ENCODE measurements at regions not wholly inside any gene's neighbourhood (a gene's known extent, or its start where the extent isn't known, plus 50 kb on each side); places are given as distances from the start of the nearest gene placed in this dataset.
"Not testable (repeated sequence)": the region's sequence is repeated elsewhere in the genome, so short reads cannot be mapped to it uniquely, and the experiment has no call there.

DNA sequence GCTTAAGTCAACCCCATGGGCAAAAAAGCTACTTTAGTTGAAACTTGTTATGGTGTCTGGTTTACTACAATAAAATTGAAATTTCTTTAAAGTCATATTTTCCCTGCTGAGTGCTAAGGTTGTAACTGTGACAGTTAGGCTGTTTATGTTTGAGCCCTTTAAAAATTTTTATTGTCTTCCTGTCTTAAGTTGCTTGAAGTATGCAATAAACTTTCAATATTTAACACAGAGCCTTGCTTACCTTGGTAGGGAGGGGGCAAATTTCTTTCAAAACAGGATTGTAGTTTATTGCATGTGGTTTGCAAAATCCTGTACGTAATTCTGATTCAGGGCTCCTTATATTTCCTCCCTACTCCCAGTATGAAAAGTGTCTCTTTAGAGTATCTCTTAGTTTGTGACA is 465.5 kb upstream of the ACTBL2 start:
- DNase-seq (ENCODE audit: low read depth) = no peak

DNA sequence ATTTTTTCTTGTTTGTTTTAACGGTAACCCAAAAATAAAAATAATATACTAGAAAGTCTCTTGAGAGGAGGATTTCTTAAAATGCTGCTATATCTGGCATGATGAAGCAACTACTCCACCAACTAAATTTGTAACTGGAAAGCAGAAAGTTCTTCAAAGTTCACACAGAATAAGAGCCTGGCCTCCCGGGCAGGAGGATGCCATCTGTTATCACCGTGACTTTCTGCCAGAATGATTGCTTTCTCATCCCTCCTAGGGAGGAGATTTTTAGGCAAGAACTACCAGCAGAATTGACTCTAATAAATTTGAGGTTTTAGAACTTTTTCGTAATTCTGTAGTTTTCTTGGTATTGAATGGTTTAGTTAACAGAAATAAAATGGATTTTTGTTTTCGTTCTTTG is 464.6 kb upstream of the ACTBL2 start:
- peak; percentile 6 for DNase-seq (ENCODE audit: low read depth)

DNA sequence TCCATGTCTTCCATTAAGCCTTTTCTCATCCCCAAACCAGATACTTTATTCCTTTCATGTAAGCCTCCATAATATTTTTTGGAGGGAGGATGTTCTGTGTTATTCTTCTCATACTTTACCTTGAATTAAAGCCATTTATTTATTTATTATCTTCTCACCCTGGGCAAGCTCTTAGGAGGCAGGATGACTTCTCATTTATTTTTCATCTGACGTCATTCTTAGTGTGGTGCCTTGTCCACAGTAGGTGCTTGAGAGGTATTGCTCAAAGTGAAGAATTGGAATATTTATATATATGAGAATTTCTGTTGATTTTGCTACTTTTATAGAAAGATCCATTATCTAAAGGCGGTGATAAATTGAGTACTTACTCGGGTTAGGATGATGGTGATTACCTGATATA is 458.3 kb upstream of the ACTBL2 start:
- DNase-seq (ENCODE audit: low read depth) = no peak

DNA sequence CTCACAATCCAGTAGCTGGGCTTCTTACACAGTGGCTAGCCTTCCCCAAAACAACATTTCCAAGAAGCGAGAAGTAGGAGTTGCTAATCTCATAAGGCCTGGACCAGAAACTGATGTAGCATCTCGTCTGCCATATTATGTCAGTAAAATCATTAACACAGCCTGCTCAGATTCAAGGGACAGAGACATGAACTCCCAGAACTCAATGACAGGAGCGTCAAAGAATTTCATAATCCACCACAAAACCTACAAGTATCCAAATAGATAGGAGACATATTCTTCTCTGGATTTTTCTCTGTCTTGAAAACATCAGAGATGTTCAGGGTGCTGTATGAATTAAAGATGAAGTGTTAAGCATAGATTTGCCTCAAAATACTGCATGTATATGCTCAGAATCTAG is 457.6 kb upstream of the ACTBL2 start:
- DNase-seq (ENCODE audit: low read depth) = no peak

DNA sequence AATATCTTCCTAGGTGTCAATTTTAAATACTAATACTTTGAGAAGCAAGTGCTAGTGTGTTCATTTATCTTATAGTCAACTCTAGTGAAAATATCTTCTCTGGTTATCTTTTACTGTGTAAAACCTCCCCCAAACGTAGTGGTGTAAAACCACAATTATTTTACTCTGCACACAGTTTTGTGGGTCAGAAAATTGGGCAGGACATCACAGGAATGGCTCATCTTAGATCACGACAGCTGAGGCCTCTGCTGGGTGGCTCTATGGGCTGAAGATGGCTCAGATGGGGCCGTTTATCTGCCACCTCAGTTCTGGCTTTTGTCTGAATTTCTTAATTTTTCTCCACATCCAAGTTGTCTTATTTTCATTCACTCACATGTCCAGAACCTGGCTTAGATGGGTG is 457.2 kb upstream of the ACTBL2 start:
- DNase-seq (ENCODE audit: low read depth) = no peak

DNA sequence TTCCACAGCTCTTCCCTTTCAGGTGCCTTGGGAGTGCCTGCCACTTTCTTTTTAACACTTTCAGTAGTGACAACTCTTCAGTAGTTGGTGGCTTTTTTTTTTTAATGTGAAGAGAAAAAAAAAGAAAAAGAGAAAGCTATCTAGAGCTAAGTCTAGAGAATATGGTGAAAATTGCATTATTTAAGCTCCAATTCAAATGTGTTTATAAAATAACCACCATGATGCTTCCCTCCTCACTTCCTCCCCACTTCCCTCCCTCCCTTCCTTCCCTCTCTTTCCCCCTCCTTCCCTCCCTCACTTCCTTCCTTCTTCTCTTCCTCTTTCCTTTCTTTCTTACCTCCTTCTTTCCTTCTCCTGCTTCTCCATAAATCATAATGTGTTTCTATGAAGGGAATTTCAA is 456.7 kb upstream of the ACTBL2 start:
- DNase-seq (ENCODE audit: low read depth) = no peak

DNA sequence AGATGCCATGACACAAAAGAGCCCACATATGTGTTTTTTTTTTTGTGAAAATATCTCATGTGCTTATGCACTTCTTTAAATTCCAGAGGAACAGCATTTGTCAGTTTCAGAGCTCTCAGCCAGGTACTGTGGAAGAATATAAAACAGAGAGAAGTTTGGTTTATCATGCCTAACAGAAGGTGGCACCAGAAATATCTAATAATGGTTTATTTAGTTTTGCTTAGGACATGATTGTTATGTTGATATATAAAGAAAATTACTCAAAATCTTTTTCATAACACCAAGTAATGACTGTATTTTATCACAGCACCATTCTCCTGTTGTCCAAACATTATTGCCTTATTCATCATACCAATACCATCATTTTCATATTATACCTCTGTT is 455.6 kb upstream of the ACTBL2 start:
- no peak for DNase-seq (ENCODE audit: low read depth)

DNA sequence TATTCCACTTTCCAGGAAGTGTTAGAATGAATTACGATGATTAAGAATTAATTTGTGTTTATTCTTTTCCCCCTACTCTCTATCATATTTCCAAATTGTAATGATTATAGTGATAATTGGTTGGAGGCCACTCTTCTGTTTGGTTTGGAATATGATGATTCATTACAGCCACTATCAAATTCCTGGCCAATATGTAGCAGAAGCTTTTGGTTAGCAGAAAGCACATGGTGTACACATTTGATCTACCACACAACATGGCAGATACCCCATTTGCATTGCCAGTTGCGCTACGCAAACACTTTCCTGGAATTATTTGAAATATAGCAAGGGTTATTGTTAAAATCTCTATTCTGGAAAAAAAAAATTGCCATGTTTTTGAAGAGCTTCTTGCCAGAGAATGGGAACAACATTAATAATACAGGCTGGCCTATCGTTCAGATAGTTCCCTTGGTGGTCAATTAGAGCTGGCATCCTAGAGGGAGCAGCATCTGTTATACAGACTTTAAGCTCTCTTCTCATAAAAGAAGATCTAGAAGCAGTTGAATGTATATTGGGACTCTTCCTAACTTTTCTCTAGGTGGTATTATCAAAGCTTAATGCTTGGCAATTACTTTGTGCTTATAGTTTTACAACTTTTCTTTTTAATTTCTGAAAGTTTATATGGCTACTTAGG is 455.0 kb upstream of the ACTBL2 start:
- DNase-seq (ENCODE audit: low read depth) = peak; percentile 6

DNA sequence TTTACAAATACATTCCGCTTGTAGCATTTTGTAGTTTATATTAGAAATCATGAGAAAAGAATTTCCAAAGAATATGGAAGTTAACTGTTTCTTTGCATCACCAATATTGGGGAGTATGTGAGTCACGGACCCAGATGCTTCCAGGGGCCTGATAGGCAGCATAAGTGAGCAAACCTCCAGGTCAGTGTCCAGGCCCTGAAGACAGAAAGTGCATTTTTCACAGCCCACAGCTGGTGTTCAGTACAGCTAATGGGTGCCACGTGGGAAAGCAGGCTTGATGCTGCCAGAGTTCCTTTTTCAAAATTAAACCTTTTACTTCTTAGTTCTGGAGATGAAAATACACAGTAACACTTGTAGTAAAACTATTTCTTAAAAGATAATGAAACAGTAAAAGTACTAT is 454.4 kb upstream of the ACTBL2 start:
- DNase-seq (ENCODE audit: low read depth) = peak; percentile 24

DNA sequence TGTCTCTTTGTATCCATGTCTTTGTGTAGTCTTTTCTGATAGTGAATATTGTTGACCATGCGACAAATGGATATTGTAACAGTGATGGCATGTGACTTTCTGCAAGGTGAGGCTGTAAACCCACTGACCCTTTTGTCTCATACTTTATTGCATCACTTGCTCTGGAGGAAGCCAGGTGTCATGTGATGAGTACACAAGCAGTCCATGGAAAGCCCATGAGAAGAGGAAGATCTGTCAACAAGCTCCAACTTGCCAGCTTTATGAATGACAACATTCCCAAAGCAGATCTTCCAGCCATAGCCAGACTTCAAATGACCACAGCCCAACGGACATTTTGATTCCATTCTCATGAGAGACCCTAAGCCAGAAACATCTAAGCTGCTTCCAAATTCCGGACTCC is 450.1 kb upstream of the ACTBL2 start:
- DNase-seq (ENCODE audit: low read depth) = no peak

DNA sequence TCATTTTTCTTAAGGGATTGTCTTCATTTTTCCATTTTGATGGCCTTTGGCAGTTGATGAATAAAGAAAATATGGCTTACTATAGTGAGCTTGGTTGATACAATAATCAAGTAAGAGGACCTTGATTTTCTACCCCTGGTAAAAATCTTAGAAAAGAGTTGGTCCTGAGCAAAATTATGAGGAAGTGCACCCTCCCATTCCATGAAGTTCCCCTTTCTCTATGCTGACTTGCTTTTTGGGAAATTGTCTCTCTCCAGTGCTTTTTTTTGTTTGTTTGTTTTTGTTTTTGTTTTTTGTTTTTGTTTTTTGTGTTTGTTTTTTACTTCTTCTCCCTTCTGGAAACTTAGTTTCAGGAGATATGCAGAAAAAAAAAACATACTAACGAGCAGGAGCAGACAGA is 449.2 kb upstream of the ACTBL2 start:
- DNase-seq (ENCODE audit: low read depth) = no peak

DNA sequence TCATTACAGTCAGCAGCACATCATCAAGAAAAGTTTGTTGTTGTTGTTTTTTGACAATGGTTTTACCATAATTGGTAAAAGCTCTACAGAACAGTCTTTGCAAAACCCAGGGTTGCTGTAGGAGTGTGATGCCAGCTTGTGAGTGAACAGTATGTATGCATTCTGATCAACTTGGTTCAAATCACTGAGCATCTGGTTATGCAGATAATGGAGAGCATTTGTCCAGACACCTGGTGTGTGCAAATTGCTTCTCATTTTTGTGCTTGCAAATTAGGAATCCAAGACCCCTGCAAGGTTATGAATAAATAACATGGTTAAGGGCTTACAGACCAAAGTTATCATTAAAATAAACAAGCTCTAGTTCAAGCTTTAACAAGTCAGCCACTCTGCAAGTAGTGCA is 448.7 kb upstream of the ACTBL2 start:
- DNase-seq (ENCODE audit: low read depth) = no peak

DNA sequence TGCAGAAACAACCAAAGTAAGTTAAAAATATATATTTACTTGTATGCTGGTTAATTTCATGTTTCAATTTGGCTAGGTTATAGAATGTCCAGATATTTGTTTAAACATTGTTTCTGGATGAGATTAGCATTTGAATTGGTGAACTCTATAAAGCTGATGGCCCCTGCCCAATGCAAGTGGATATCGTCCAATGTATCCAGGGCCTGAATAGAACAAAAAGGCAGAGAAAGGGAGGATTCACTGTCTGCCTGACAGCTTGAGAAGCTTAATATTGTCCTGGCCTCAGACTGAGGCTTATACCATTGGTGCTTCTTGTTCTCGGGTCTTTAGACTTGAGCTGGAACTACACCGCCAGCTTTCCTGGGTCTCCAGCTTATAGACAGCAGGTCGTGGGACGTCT is 446.7 kb upstream of the ACTBL2 start:
- DNase-seq (ENCODE audit: low read depth) = no peak

DNA sequence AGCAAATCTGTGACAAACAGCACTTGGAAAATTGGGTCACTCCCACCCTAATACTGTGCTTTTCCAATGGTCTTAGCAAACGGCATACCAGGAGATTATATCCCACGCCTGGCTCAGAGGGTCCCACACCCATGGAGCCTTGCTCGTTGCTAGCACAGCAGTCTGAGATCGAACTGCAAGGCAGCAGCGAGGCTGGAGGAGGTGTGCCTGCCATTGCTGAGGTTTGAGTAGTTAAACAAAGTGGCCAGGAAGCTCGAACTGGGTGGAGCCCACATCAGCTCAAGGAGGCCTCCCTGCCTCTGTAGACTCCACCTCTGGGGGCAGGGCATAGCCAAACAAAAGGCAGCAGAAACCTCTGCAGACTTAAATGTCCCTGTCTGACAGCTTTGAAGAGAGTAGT is 440.5 kb upstream of the ACTBL2 start:
- not testable (repeated sequence) for DNase-seq (ENCODE audit: low read depth)

DNA sequence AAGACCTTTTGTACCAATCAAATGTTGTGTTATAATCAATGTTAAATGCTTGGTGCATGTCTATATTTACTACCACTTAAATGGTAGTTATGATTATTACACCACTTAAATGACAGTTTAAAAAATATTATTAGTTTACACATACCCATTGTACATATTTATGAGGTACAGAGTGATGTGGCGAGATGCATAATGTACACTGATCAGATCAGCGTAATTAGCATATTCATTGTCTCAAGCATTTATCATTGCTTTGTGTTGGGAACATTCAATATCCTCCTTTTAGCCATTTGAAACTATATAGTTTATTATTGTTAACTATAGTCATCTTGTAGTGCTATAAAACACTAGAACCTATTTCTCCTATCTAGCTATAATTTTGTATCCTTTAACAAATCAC is 434.4 kb upstream of the ACTBL2 start:
- no peak for DNase-seq (ENCODE audit: low read depth)

DNA sequence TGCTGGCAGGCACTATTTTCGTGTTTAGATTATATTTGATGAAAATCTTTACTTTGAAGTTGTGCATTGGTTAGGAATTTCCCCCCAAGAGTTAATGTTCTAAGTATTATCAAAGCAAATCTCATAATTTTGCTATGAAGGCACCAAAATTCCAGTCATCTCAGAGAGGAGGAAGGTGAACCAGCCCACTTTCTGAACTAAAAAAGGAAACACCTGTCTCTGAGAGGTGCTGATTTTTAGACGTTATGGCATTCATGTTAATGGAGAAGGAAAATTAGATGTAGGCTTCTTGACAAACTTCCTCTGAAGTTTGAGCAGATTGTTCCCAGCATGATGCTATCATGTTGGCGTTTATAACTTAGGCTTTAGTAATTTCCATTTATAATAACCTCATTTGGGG is 432.9 kb upstream of the ACTBL2 start:
- no peak for DNase-seq (ENCODE audit: low read depth)

DNA sequence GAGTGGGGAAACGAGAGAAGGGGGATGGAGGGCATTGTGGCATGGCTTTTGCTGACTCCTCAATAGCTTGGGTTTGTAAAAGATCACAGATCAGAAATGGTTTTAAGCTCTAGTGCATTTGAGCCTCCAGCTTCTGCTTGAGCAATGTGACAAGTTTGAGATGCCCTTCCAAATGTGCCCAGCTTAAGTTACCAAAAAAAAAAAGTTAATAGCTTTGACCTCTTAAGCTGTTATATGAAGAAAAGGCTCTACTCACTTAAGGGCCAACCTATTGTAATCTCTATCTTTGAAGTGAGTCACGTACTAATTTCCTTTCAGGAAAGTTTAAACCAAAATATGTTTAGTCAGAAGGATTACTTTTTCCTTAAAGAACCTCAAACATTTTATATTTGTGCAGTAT is 428.8 kb upstream of the ACTBL2 start:
- no peak for DNase-seq (ENCODE audit: low read depth)

DNA sequence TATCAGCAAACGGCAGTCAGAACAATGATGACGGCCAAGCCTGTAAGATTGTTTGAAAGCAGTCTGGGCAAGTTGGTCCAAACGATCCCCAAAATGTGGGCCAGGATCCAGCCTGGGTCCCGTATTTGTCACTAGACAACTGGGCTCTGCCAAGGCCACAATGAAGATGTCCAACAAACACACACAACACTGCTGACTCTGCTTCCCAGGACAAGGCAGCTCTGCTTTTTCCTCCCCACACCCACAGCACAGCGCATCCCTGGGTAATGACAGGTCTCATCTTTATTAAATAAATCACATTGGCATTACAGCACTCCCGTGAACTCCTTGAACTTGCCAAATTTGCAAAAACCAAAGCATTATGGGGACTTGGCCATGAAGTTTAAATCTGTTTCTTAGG is 424.1 kb upstream of the ACTBL2 start:
- no peak for DNase-seq (ENCODE audit: low read depth)

DNA sequence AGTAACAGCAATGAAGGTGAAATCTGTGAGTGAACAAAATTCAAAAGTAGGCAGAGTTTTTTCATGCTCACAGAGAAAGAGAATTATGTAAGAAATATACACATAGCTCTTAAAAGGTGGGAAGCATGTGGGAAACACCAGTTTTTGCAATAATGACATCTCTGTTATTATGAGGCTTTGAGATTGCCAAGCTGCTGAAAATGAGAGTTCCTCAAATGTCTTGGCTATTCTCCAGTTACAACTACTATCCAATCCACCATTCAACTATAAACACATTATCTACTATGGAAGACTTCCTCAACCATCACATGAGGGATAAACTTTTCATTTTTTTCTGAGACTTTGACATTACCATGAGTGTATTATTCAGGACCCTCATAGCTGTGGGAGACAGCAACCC is 420.8 kb upstream of the ACTBL2 start:
- no peak for DNase-seq (ENCODE audit: low read depth)

DNA sequence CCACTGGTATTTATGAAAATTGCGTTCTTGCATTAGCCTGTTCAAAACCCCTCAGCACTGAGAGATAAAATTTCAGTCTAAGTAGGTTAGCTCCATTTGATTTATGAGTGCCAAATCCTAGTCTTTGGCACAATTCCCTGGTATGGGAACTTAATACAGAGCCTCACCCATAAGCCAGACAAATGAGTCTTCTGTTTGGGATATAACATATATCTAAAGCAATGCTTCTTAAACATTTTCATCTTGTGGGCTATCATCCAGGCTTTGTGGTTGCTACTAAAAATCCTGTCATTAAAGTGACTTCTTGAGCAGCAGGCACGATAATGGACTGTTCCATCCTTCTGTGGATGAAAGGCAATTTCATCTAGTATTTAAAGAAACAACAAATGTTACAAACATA is 419.5 kb upstream of the ACTBL2 start:
- DNase-seq (ENCODE audit: low read depth) = no peak

DNA sequence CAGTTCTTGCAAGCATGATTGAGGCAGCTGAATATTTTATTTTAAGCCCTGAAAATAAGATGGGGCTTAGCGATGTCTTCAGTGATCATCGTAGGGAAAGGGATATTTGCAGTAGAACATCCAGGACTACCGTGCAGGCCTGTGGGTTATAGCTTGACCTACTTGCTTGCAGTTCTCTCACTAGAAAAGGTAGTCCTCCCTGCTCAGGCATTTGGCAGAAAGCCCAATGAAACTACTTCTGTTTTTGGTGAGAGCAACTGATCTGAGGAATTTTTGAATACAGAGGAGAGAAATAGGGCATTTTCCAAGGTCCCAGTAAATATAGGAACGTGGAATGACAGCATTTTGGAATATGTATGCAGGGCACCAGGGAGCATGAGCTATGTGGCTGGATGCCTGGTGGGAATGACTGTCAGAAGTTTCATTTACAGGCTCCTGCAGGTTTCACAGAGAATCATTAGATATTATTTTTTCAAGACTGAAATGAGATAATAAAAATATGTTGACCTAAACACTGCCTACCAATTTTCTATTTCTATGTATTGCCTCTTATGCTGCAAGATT is 417.9 kb upstream of the ACTBL2 start:
- no peak for DNase-seq (ENCODE audit: low read depth)

DNA sequence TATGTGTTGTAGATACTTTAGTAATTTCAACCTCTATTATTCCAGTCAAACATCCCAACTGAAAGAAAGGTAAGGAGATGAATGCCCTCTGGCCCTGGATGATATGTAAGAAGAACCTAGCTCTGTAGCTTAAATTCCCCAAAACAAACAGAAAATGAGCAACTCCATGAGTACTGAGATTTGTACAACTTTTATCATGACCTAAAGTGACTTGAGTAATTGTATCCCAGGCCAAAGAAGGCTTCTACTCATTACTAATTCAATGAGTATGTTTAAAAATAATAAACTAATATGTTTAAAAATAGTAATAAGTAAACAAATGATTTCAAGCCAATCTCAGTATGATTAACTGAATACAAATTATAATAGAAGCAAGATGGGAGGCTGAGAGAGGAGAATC is 414.0 kb upstream of the ACTBL2 start:
- DNase-seq (ENCODE audit: low read depth) = no peak

DNA sequence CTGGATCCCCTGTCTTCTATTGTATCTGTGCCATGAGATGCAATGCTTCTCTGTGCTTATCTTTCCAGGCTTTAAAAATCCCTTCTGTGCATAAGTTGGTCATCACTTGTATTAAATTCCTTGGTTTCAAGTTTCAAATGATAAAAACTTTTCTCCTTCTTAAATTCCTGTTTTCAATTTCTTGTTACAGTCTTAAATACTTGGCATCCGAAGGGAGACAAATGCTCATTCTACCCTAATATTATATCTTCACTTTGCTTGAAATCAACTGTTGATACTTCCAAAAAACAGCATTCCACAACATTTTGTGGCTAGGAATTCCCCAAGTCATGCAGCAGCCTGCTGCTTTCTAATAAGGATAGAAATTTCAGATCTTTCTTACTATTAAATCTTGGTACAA is 413.2 kb upstream of the ACTBL2 start:
- no peak for DNase-seq (ENCODE audit: low read depth)

DNA sequence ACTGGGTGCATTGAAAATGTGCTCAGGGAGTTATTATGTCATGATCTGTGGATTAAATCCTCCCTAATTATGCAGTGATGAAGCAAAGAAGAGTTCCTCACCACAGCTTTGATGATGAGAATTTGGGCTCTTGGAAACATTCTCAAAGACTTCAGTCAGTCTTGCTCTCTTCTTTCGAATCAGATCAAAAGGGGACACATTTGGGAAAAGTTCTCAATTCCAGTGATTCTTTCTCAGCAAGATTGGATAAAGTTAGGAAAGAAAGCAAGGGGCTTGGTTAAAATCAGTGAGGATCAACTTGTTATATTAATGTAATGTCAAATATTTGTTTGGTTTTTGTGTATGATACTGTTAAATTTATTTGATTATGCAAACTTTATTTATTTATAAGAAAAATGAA is 411.3 kb upstream of the ACTBL2 start:
- DNase-seq (ENCODE audit: low read depth) = no peak

DNA sequence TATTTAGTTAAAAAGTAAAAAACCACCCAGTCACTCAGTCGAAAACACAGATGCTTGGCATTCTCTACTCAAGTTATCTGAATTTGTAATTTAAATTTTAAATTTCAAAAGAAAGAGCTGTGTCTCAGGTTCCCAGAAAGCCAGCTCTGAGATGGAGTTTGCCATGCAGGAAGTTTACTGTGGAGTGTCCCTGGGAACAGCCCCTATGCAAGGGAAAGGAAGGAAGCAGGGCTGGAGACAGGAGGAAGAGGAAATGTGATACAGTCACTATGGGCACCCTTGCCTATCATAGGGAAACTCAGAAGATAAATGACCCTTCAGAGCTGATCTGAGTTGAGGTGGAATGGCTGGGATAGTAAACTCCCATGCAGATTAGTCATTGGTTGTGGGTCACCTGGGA is 408.8 kb upstream of the ACTBL2 start:
- no peak for DNase-seq (ENCODE audit: low read depth)

All from GM04504 (cell line).